CD4-positive, alpha-beta T cell (primary cell): ENCODE measurements at regions not wholly inside any gene's neighbourhood (a gene's known extent, or its start where the extent isn't known, plus 50 kb on each side); places are given as distances from the start of the nearest gene placed in this dataset.

Experiments
- ATAC-seq: fragments of 200-7000 bp; cut with Tn5 transposase; one replicate; pipeline ENCODE4 v1.10.0; 2022; ENCODE audit warnings: mild to moderate bottlenecking; ENCODE audit not compliant: poor library complexity
- CTCF ChIA-PET: fragments of 350-600 bp; sonication (Branson Sonifier 250); formaldehyde crosslinking; loops from one replicate; lab custom pipeline; 2021; ENCODE audit warnings: antibody characterized with exemption, inconsistent platforms; lab: Charles Lee
- POLR2A ChIA-PET: fragments of 350-600 bp; sonication (Branson Sonifier 250); formaldehyde crosslinking; loops from one replicate; lab custom pipeline; 2021; ENCODE audit warnings: antibody characterized with exemption, inconsistent platforms; lab: Charles Lee
- DNase-seq, 14 experiments: peaks; one replicate each; pipeline ENCODE4 v3.0.0-alpha.2; 2013 to 2020; ENCODE audit warnings: mixed read lengths in 2 of 14
- H3K27ac ChIP-seq, 2 donors: one replicate each; pipeline versions ENCODE4 v1.5.1 to v1.7.0; 2013; ENCODE audit warnings: low read length in 2 of 2, low read depth in 1 of 2, mild to moderate bottlenecking in 1 of 2
- H3K27me3 ChIP-seq, 2 experiments: 1 replicate in 1 of 2; 2 replicates in 1 of 2; pipeline versions ENCODE4 v1.6.1 to v1.7.0; 2013; ENCODE audit warnings: low read length in 2 of 2, control low read depth in 1 of 2, mild to moderate bottlenecking in 1 of 2, moderate library complexity in 1 of 2; ENCODE audit not compliant: insufficient read depth in 2 of 2, control insufficient read depth in 1 of 2
- H3K36me3 ChIP-seq: one replicate; pipeline ENCODE4 v1.6.1; 2013; ENCODE audit warnings: low read length, control low read depth; ENCODE audit not compliant: insufficient read depth
- H3K4me1 ChIP-seq: one replicate; pipeline ENCODE4 v1.6.1; 2013; ENCODE audit warnings: low read length, control low read depth; ENCODE audit not compliant: insufficient read depth
- H3K4me3 ChIP-seq: one replicate; pipeline ENCODE4 v1.5.1; 2013; ENCODE audit warnings: mild to moderate bottlenecking, low read length, moderate library complexity
- H3K9me3 ChIP-seq, 2 experiments: 1 replicate in 1 of 2; 2 replicates in 1 of 2; pipeline versions ENCODE4 v1.6.1 to v1.7.0; 2013; ENCODE audit warnings: low read length in 2 of 2, mild to moderate bottlenecking in 2 of 2, control low read depth in 1 of 2, moderate library complexity in 1 of 2; ENCODE audit not compliant: control insufficient read depth in 1 of 2, insufficient read depth in 1 of 2
- H3K27ac Mint-ChIP-seq: one replicate; pipeline ENCODE4 v1.8.0; 2020; ENCODE audit warnings: mixed read lengths
- H3K27me3 Mint-ChIP-seq: one replicate; pipeline ENCODE4 v1.8.0; 2021; ENCODE audit warnings: mixed read lengths
- H3K36me3 Mint-ChIP-seq: one replicate; pipeline ENCODE4 v1.8.0; 2021; ENCODE audit warnings: low read depth, mixed read lengths
- H3K4me1 Mint-ChIP-seq: one replicate; pipeline ENCODE4 v1.8.0; 2021; ENCODE audit warnings: low read depth, mixed read lengths
- H3K4me3 Mint-ChIP-seq: one replicate; pipeline ENCODE4 v1.8.0; 2020; ENCODE audit warnings: mild to moderate bottlenecking, mixed read lengths
- H3K9me3 Mint-ChIP-seq: one replicate; pipeline ENCODE4 v1.8.0; 2020; ENCODE audit warnings: mixed read lengths
- CTCF ChIP-seq: fragments of 200-600 bp; IDR thresholded peaks from one replicate; pipeline ENCODE4 v1.8.0; 2022; ENCODE audit warnings: antibody characterized with exemption, mild to moderate bottlenecking
- intact Hi-C, 2 experiments: fragments of 100-400 bp; cut with DNase I in 1 of 2; cut with micrococcal nuclease in 1 of 2; formaldehyde crosslinking; loops; one replicate each; pipeline versions ENCODE4 v1.15.1 to v1.9.0; 2023 to 2025; cut with DNase I, micrococcal nuclease

DNA sequence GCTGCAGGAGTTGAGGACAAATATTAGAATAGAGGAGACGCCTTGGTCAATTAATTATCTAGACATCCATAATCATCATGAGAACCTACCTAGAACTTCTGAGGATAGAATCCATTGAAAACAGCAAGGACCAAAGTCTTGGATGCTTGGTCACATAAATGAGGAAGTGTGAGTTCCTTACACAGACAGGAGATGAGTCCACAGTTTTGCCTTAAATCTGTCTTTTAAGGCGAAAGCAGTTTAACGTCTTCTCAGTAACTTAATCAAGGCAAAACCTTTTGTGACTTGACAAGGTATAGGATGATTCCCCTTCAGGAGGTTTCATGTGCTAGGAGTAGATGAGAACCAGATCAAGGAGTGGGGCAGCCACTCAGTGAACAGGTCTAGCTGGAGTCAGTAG, 1783.2 kb upstream of the CELF4 start:
- Histone ChIP-seq H3K27me3 (no peaks in the 10 kb centered on the region), H3K27ac (no peak overlapping the region), H3K9me3 (no peaks in the 10 kb centered on the region), H3K36me3 (no peaks in the 10 kb centered on the region), H3K4me3 (no peak overlapping the region), H3K4me1 (no peaks in the 10 kb centered on the region)
- intact Hi-C loops, result no loop called here
- ChIA-PET CTCF (no interaction called here), POLR2A (no interaction called here)
- no peak overlapping the region for H3K4me3 Mint-ChIP-seq
- ATAC-seq (no peak), DNase-seq (no peak)
- TF ChIP-seq CTCF, result no peak
- H3K36me3 Mint-ChIP-seq, result no peaks in the 10 kb centered on the region
- H3K4me1 Mint-ChIP-seq, result no peaks in the 10 kb centered on the region
- H3K27me3 Mint-ChIP-seq, result no peaks in the 10 kb centered on the region
- no peaks in the 10 kb centered on the region for H3K9me3 Mint-ChIP-seq
- no peak overlapping the region for H3K27ac Mint-ChIP-seq

- H3K4me3 ChIP-seq, result no peak overlapping the region
- no peak overlapping the region for H3K27ac ChIP-seq
- no peaks in the 10 kb centered on the region for H3K27me3 ChIP-seq
- Mint-ChIP-seq H3K9me3 (peaks cover 5% of the 10 kb centered on the region), H3K36me3 (no peaks in the 10 kb centered on the region), H3K4me3 (no peak overlapping the region), H3K27ac (no peak overlapping the region), H3K4me1 (no peaks in the 10 kb centered on the region), H3K27me3 (no peaks in the 10 kb centered on the region)
- intact Hi-C loops, result no loop called here
- no peak for TF ChIP-seq CTCF
- ATAC-seq, result no peak
- ChIA-PET CTCF (no interaction called here), POLR2A (no interaction called here)
- no peaks in the 10 kb centered on the region for H3K4me1 ChIP-seq
- H3K36me3 ChIP-seq, result no peaks in the 10 kb centered on the region
- H3K9me3 ChIP-seq, result peaks cover 0 to 2% of the 10 kb centered on the region in 2 experiments
- DNase-seq, result no peak
These were observed 1782.1 kb upstream of the CELF4 start for GRCh38 chr18:39347701-39348100.

DNA sequence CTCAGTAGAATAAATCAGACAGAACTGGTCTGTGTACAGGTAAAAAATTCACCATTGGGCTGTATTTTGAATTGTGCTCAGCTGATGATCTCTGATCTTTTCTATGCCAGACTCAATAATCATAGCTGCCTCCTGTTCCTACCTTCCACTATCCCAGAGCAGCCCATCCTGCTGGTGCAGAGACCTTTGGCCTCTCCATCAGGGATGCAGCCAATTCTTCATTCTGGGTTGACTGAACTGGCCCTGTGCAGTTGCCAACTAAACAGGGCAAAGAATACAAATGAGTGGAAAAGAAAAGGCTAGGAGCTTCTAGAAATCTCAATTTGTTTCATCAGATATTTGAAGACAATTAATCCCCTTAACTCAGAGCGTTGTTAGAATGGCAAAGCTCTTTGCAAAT, 1781.3 kb upstream of the CELF4 start:
- no peak for DNase-seq
- ATAC-seq, result no peak
- peaks cover 5% of the 10 kb centered on the region for H3K9me3 Mint-ChIP-seq
- intact Hi-C loops, result no loop called here
- no peak overlapping the region for H3K27ac Mint-ChIP-seq
- no peaks in the 10 kb centered on the region for H3K27me3 Mint-ChIP-seq
- CTCF ChIA-PET, result no interaction called here
- no peaks in the 10 kb centered on the region for H3K36me3 ChIP-seq
- POLR2A ChIA-PET, result no interaction called here
- H3K4me1 Mint-ChIP-seq, result no peaks in the 10 kb centered on the region
- TF ChIP-seq CTCF, result no peak
- H3K4me3 ChIP-seq, result no peak overlapping the region
- H3K9me3 ChIP-seq, result peaks cover 0 to 4% of the 10 kb centered on the region in 2 experiments
- no peak overlapping the region for H3K4me3 Mint-ChIP-seq
- H3K27ac ChIP-seq, result no peak overlapping the region
- no peaks in the 10 kb centered on the region for H3K27me3 ChIP-seq
- no peaks in the 10 kb centered on the region for H3K36me3 Mint-ChIP-seq
- no peaks in the 10 kb centered on the region for H3K4me1 ChIP-seq
